ENCODE measurements at regions not wholly inside any gene's neighbourhood (a gene's known extent, or its start where the extent isn't known, plus 50 kb on each side); places are given as distances from the start of the nearest gene placed in this dataset.

DNA sequence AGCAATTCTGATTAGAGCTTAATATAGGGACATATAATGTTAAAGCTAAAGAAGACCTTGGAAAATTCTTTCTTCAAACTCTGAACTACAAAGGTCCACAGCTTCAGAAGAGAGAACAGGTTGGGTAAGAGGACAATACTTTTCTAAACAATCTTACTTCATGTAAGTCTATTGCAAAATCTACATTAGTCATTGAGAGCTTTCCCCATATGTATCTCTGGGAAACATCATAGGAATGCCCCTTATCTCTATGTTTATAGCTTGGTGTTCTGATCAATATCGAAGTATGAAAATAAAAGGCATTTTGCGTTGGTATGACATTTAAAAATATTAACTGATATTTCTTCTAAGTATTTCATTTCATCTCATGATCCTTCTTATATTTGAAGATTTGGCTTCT, 962.6 kb downstream of the AACS start:
- TF ChIP-seq, protein P1, sequence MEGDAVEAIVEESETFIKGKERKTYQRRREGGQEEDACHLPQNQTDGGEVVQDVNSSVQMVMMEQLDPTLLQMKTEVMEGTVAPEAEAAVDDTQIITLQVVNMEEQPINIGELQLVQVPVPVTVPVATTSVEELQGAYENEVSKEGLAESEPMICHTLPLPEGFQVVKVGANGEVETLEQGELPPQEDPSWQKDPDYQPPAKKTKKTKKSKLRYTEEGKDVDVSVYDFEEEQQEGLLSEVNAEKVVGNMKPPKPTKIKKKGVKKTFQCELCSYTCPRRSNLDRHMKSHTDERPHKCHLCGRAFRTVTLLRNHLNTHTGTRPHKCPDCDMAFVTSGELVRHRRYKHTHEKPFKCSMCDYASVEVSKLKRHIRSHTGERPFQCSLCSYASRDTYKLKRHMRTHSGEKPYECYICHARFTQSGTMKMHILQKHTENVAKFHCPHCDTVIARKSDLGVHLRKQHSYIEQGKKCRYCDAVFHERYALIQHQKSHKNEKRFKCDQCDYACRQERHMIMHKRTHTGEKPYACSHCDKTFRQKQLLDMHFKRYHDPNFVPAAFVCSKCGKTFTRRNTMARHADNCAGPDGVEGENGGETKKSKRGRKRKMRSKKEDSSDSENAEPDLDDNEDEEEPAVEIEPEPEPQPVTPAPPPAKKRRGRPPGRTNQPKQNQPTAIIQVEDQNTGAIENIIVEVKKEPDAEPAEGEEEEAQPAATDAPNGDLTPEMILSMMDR (IDR thresholded peaks at IDR 0.05) = no peak
- TF ChIP-seq POLR2A (IDR thresholded peaks at IDR 0.05) = no peak

Measured in heart left ventricle (tissue), 13 donors.